SK-N-SH (cell line): ENCODE measurements at regions not wholly inside any gene's neighbourhood (a gene's known extent, or its start where the extent isn't known, plus 50 kb on each side); places are given as distances from the start of the nearest gene placed in this dataset.

Experiments used
- CTCF ChIA-PET: fragments of 300-600, 350-600 bp; formaldehyde crosslinking; extraction: SDS; loops from one replicate; lab custom pipeline; 2021; lab: Yijun Ruan, JAX
- POLR2A ChIA-PET: fragments of 350-600 bp; sonication (Branson Sonifier 250); formaldehyde crosslinking; extraction: SDS; loops from one replicate; lab custom pipeline; 2020; ENCODE audit warnings: antibody characterized with exemption, inconsistent platforms; lab: Yijun Ruan, JAX
- DNase-seq: peaks from one replicate; pipeline ENCODE4 v3.0.0; 2012
- H2AFZ ChIP-seq: fragments of 200-600 bp; sonication (generic); 2 replicates; pipeline ENCODE4 v1.8.1; 2016; ENCODE audit warnings: antibody characterized with exemption, mild to moderate bottlenecking, low read depth
- H3F3A ChIP-seq: fragments of 200-600 bp; sonication (generic); replicated peaks from 2 replicates; pipeline ENCODE3; 2016; ENCODE audit warnings: antibody characterized with exemption, mild to moderate bottlenecking; ENCODE audit not compliant: insufficient read depth
- H3K27ac ChIP-seq, 2 experiments: fragments of 200-500 bp in 1 of 2; fragments of 200-600 bp in 1 of 2; sonication (Bioruptor generic) in 1 of 2; sonication (generic), shearing (Covaris generic) in 1 of 2; 2 replicates each; pipeline versions ENCODE4 v1.5.1 to v1.6.1; 2014 to 2016; ENCODE audit warnings: low read depth in 2 of 2, inconsistent platforms in 1 of 2, low read length in 1 of 2, mild to moderate bottlenecking in 1 of 2, mixed read lengths in 1 of 2
- H3K27me3 ChIP-seq: fragments of 200-600 bp; sonication (generic), shearing (Covaris generic); 2 replicates; pipeline ENCODE4 v1.6.1; 2016; ENCODE audit warnings: mixed run types; ENCODE audit not compliant: insufficient read depth
- H3K36me3 ChIP-seq, 2 experiments: fragments of 200-500 bp in 1 of 2; fragments of 200-600 bp in 1 of 2; sonication (Bioruptor generic) in 1 of 2; sonication (generic) in 1 of 2; replicated peaks in 1 of 2; 2 replicates each; pipeline versions ENCODE3 to v1.5.1; 2014 to 2016; ENCODE audit warnings: low read length in 1 of 2, mild to moderate bottlenecking in 1 of 2; ENCODE audit not compliant: insufficient read depth in 2 of 2, control insufficient read depth in 1 of 2
- H3K4me1 ChIP-seq, 2 experiments: fragments of 200-500 bp in 1 of 2; fragments of 200-600 bp in 1 of 2; sonication (Bioruptor generic) in 1 of 2; sonication (generic), shearing (Covaris generic) in 1 of 2; 2 replicates each; pipeline versions ENCODE4 v1.5.1 to v1.6.1; 2014 to 2016; ENCODE audit warnings: low read depth in 1 of 2, low read length in 1 of 2, mixed run types in 1 of 2; ENCODE audit not compliant: insufficient read depth in 2 of 2, control insufficient read depth in 1 of 2
- H3K4me2 ChIP-seq: fragments of 200-600 bp; sonication (generic), shearing (Covaris generic); 2 replicates; pipeline ENCODE4 v1.6.1; 2017; ENCODE audit warnings: mixed run types
- H3K4me3 ChIP-seq, 2 experiments: fragments of 200-500 bp in 1 of 2; fragments of 200-600 bp in 1 of 2; sonication (Bioruptor generic) in 1 of 2; sonication (generic), shearing (Covaris generic) in 1 of 2; 2 replicates each; pipeline versions ENCODE4 v1.5.1 to v1.8.1; 2014 to 2016; ENCODE audit warnings: low read depth in 2 of 2, inconsistent platforms in 1 of 2, low read length in 1 of 2, mild to moderate bottlenecking in 1 of 2, mixed read lengths in 1 of 2, moderate library complexity in 1 of 2
- H3K79me2 ChIP-seq: fragments of 200-600 bp; sonication (generic); 2 replicates; pipeline ENCODE4 v1.8.1; 2017; ENCODE audit warnings: mild to moderate bottlenecking; ENCODE audit not compliant: insufficient read depth
- H3K9ac ChIP-seq: fragments of 200-600 bp; sonication (generic); 2 replicates; pipeline ENCODE4 v1.6.1; 2017; ENCODE audit warnings: mixed run types
- H3K9me2 ChIP-seq: fragments of 200-600 bp; sonication (generic); 2 replicates; pipeline ENCODE4 v1.6.1; 2017; ENCODE audit warnings: mixed run types
- H3K9me3 ChIP-seq: fragments of 200-600 bp; sonication (generic); 2 replicates; pipeline ENCODE4 v1.6.1; 2017; ENCODE audit warnings: mixed run types, mild to moderate bottlenecking, moderate library complexity
- H4K20me1 ChIP-seq: fragments of 200-600 bp; sonication (generic); 2 replicates; pipeline ENCODE4 v1.6.1; 2017; ENCODE audit warnings: mild to moderate bottlenecking, mixed run types; ENCODE audit not compliant: insufficient read depth
- ELF1 ChIP-seq: IDR thresholded peaks from 2 replicates; pipeline ENCODE4 v1.4.0; 2012
- FOSL2 ChIP-seq: IDR thresholded peaks from 2 replicates; pipeline ENCODE4 v1.4.0; 2012; ENCODE audit warnings: low read depth, mild to moderate bottlenecking, moderate library complexity, borderline replicate concordance
- FOXJ3 ChIP-seq: sonication (generic); formaldehyde crosslinking; IDR thresholded peaks from 2 replicates; pipeline ENCODE4 v1.5.1; 2020; ENCODE audit warnings: mild to moderate bottlenecking, missing genetic modification reagents
- FOXM1 ChIP-seq: IDR thresholded peaks from 2 replicates; pipeline ENCODE4 v1.4.0; 2012; ENCODE audit warnings: low read depth, mild to moderate bottlenecking
- GABPA ChIP-seq: IDR thresholded peaks from 2 replicates; pipeline ENCODE4 v1.4.0; 2012; ENCODE audit warnings: low read depth, mild to moderate bottlenecking
- GATA2 ChIP-seq: sonication (generic); formaldehyde crosslinking; IDR thresholded peaks from 2 replicates; pipeline ENCODE4 v1.5.0; 2020; ENCODE audit warnings: mild to moderate bottlenecking, missing genetic modification reagents
- JUND ChIP-seq: IDR thresholded peaks from 2 replicates; pipeline ENCODE4 v1.4.0; 2012
- MEF2A ChIP-seq: IDR thresholded peaks from 2 replicates; pipeline ENCODE4 v1.4.0; 2012; ENCODE audit warnings: low read depth, borderline replicate concordance
- NFIC ChIP-seq: IDR thresholded peaks from 2 replicates; pipeline ENCODE4 v1.4.0; 2012; ENCODE audit warnings: borderline replicate concordance
- NRF1 ChIP-seq: IDR thresholded peaks from 2 replicates; pipeline ENCODE4 v1.6.1; 2012; ENCODE audit warnings: low read depth, mild to moderate bottlenecking, low read length
- SMC3 ChIP-seq: IDR thresholded peaks from 2 replicates; pipeline ENCODE4 v1.6.1; 2012; ENCODE audit warnings: low read depth, low read length, improper control_type of control experiment
- TEAD4 ChIP-seq: IDR thresholded peaks from 2 replicates; pipeline ENCODE4 v1.4.0; 2012; ENCODE audit warnings: mild to moderate bottlenecking, borderline replicate concordance; ENCODE audit not compliant: insufficient read depth
- YY1 ChIP-seq: IDR thresholded peaks from 2 replicates; pipeline ENCODE4 v1.4.0; 2012; ENCODE audit warnings: low read depth, mild to moderate bottlenecking
- WGBS: methylation state at CpG from one replicate; pipeline ENCODE4 v1.1.6; 2017; ENCODE audit warnings: low lambda C conversion rate; 5-methylcytosine and 5-hydroxymethylcytosine counted together
- TF ChIP-seq, protein P1 (sequence below): IDR thresholded peaks from 2 replicates; pipeline ENCODE4 v1.4.0; 2012; ENCODE audit warnings: low read depth, borderline replicate concordance
- TF ChIP-seq, protein P2 (sequence below): IDR thresholded peaks from 2 replicates; pipeline ENCODE4 v1.6.1; 2012; ENCODE audit warnings: mild to moderate bottlenecking, low read depth, low read length, moderate library complexity
- TF ChIP-seq, protein P3 (sequence below): IDR thresholded peaks from 2 replicates; pipeline ENCODE4; 2012
- TF ChIP-seq, protein P4 (sequence below): fragments of 200-600 bp; sonication (generic); IDR thresholded peaks from 2 replicates; pipeline ENCODE4 v1.6.1; 2017; ENCODE audit warnings: antibody characterized with exemption, mild to moderate bottlenecking, moderate library complexity
- TF ChIP-seq, protein P5 (sequence below): fragments of 150-350 bp; IDR thresholded peaks from 2 replicates; pipeline ENCODE4 v1.6.1; 2017; ENCODE audit warnings: antibody characterized with exemption, low read length, low read depth, borderline replicate concordance

DNA sequence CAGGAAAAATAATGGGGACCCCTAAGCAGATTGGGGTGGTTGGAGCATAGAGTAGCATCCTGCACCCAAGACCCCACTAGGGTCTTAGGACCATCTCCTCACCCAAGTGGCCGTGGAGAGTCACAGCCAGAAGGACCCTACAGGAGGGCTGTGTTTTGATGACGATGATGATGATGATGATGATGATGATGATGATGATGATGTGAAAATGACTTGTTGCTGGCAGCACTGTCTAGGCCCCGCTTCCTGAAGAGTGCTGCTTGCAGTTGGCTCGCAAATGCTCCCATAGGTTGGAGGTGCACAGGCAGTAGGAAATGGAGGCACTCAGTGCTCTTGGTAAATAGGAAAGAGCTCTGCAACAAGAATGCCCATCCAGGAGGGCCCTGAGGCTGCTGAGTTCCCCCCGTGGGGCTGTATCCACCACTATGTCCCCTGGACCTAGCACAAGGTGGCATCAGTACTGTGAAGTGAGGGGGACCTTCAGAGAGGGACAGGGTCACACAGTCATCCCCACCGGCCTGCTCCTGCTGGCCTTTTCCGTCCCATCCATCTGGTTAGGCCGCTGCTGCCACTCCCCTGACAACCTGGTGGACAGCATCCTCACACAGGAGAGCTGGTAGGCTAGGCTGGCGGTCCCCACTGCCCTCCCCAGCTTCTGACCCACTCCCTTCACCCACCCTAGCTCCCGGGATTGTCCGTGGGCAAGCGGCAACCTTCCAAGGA, 139.6 kb downstream of the FOXD2 start:
- peaks cover 5 to 20% of the 10 kb centered on the region in 2 experiments; a peak in 2 of 4 replicates for H3K4me1 ChIP-seq
- H3K4me2 ChIP-seq: no peak overlapping the region
- no peaks in the 10 kb centered on the region for H3K36me3 ChIP-seq
- H3K9ac ChIP-seq: no peak overlapping the region
- no peak for DNase-seq
- H2AFZ ChIP-seq: no peak overlapping the region
- ChIA-PET POLR2A (no interaction called here), CTCF (interaction anchor here (0.7 to 1.7 kb wide), 7 partner anchors 11 to 189 kb away, joined by 3 to 5 read pairs (median 4); no protein-coding TSS in a partner anchor)
- H3K27me3 ChIP-seq: no peaks in the 10 kb centered on the region
- no peaks in the 10 kb centered on the region for H3K9me2 ChIP-seq
- H3K4me3 ChIP-seq: no peak overlapping the region
- 40% methylated on average over 8 of the region's 12 CpGs for WGBS
- TF ChIP-seq GABPA (no peak), FOSL2 (no peak), FOXM1 (no peak), JUND (no peak), ELF1 (no peak), YY1 (no peak), FOXJ3 (no peak), GATA2 (CRISPR knock-in tag) (no peak), TEAD4 (no peak), NFIC (no peak), MEF2A (no peak), NRF1 (no peak), SMC3 (no peak)
- TF ChIP-seq, protein P1, sequence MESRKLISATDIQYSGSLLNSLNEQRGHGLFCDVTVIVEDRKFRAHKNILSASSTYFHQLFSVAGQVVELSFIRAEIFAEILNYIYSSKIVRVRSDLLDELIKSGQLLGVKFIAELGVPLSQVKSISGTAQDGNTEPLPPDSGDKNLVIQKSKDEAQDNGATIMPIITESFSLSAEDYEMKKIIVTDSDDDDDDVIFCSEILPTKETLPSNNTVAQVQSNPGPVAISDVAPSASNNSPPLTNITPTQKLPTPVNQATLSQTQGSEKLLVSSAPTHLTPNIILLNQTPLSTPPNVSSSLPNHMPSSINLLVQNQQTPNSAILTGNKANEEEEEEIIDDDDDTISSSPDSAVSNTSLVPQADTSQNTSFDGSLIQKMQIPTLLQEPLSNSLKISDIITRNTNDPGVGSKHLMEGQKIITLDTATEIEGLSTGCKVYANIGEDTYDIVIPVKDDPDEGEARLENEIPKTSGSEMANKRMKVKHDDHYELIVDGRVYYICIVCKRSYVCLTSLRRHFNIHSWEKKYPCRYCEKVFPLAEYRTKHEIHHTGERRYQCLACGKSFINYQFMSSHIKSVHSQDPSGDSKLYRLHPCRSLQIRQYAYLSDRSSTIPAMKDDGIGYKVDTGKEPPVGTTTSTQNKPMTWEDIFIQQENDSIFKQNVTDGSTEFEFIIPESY: no peak
- TF ChIP-seq, protein P2, sequence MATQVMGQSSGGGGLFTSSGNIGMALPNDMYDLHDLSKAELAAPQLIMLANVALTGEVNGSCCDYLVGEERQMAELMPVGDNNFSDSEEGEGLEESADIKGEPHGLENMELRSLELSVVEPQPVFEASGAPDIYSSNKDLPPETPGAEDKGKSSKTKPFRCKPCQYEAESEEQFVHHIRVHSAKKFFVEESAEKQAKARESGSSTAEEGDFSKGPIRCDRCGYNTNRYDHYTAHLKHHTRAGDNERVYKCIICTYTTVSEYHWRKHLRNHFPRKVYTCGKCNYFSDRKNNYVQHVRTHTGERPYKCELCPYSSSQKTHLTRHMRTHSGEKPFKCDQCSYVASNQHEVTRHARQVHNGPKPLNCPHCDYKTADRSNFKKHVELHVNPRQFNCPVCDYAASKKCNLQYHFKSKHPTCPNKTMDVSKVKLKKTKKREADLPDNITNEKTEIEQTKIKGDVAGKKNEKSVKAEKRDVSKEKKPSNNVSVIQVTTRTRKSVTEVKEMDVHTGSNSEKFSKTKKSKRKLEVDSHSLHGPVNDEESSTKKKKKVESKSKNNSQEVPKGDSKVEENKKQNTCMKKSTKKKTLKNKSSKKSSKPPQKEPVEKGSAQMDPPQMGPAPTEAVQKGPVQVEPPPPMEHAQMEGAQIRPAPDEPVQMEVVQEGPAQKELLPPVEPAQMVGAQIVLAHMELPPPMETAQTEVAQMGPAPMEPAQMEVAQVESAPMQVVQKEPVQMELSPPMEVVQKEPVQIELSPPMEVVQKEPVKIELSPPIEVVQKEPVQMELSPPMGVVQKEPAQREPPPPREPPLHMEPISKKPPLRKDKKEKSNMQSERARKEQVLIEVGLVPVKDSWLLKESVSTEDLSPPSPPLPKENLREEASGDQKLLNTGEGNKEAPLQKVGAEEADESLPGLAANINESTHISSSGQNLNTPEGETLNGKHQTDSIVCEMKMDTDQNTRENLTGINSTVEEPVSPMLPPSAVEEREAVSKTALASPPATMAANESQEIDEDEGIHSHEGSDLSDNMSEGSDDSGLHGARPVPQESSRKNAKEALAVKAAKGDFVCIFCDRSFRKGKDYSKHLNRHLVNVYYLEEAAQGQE: no peak
- TF ChIP-seq, protein P3, sequence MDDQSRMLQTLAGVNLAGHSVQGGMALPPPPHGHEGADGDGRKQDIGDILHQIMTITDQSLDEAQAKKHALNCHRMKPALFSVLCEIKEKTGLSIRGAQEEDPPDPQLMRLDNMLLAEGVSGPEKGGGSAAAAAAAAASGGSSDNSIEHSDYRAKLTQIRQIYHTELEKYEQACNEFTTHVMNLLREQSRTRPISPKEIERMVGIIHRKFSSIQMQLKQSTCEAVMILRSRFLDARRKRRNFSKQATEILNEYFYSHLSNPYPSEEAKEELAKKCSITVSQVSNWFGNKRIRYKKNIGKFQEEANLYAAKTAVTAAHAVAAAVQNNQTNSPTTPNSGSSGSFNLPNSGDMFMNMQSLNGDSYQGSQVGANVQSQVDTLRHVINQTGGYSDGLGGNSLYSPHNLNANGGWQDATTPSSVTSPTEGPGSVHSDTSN: no peak
- TF ChIP-seq, protein P4, sequence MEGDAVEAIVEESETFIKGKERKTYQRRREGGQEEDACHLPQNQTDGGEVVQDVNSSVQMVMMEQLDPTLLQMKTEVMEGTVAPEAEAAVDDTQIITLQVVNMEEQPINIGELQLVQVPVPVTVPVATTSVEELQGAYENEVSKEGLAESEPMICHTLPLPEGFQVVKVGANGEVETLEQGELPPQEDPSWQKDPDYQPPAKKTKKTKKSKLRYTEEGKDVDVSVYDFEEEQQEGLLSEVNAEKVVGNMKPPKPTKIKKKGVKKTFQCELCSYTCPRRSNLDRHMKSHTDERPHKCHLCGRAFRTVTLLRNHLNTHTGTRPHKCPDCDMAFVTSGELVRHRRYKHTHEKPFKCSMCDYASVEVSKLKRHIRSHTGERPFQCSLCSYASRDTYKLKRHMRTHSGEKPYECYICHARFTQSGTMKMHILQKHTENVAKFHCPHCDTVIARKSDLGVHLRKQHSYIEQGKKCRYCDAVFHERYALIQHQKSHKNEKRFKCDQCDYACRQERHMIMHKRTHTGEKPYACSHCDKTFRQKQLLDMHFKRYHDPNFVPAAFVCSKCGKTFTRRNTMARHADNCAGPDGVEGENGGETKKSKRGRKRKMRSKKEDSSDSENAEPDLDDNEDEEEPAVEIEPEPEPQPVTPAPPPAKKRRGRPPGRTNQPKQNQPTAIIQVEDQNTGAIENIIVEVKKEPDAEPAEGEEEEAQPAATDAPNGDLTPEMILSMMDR: no peak
- TF ChIP-seq, protein P5, sequence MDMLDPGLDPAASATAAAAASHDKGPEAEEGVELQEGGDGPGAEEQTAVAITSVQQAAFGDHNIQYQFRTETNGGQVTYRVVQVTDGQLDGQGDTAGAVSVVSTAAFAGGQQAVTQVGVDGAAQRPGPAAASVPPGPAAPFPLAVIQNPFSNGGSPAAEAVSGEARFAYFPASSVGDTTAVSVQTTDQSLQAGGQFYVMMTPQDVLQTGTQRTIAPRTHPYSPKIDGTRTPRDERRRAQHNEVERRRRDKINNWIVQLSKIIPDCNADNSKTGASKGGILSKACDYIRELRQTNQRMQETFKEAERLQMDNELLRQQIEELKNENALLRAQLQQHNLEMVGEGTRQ: no peak
- H3K79me2 ChIP-seq: no peaks in the 10 kb centered on the region
- H3F3A ChIP-seq: no peaks in the 10 kb centered on the region
- H3K9me3 ChIP-seq: no peaks in the 10 kb centered on the region
- no peak overlapping the region for H3K27ac ChIP-seq
- H4K20me1 ChIP-seq: no peaks in the 10 kb centered on the region
